Superior temporal gyrus (tissue), 1 donor: ENCODE measurements at regions not wholly inside any gene's neighbourhood (a gene's known extent, or its start where the extent isn't known, plus 50 kb on each side); places are given as distances from the start of the nearest gene placed in this dataset.
"Not testable (repeated sequence)": the region's sequence is repeated elsewhere in the genome, so short reads cannot be mapped to it uniquely, and the experiment has no call there.

Experiments
- DNase-seq: peaks from one replicate; pipeline ENCODE4 v3.0.0-alpha.2; 2016; ENCODE audit errors: extremely low spot score

DNA sequence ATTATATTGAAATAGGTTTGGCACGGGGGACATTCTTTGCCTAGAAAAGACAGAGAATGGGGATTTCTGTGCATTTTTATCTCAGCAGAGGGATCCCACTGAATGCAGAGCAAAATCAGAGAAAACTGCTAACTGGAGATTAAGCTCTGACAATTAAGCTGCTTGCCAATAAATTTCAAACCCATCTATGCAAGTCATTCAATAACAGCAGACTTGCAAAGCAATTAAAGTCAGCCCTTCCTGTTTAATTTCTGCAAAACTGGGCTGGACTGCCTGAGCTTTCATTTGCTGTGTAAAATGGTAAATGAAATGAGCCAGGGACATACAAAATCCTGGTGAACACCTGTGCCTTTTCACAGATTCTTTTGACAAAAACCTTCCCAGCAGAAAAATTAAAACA lies 1273.9 kb upstream of the CNTN5 start:
- DNase-seq = no peak

DNA sequence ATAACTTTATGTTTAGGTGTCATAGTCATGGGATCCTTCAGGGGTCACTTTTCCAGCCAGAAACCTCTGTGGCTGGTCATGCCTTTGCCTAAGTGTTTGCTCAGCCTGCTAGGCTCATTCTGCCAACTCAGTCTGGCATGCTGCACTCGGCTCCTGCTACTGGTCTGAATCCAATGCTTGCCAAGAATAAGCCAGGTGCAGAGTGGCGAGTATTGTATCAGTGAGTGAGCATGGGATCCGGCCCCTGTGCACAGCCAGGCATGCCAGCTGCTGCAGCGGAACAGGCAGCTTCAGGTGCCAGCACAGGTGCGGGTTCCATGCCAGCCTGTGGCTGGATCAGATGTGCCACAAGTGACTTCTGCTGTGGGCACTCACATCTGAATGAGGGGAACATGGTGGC lies 1269.3 kb upstream of the CNTN5 start:
- no peak for DNase-seq

DNA sequence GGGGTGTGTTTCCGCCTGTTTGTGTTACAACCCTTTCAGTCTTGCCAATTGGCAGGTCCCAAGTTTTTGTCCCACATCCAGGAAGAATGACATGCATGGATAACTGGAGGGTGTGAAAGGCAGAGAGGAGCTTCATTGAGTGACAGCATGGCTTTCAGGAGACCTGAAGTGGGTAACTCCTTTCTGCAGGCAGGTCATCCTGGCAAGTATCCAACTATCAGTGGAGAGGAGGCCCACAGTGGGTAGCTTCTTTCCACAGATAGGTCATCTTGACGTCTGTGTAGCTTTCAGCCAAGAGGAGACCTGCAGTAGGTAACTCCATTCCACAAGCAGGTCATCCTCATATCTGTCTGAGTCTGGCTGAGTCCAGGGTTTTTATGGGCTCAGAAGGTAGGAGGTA lies 1268.8 kb upstream of the CNTN5 start:
- DNase-seq = no peak

DNA sequence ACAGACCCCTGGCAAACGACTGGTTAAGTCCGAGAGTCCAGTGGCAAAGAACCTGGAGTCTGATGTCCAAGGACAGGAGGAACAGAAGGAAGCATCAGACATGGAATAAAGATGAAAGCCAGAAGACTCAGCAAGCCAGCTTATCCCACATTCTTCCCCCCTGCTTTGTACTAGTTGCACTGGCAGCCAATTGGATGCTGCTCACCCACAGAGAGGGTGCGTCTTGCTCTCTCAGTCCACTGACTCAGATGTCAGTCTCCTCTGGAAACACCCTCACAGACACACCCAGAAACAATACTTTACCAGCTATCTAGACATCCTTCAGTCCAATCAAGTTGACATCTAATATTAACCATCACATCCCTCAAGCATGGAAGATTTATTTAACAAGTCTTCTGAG lies 1265.8 kb upstream of the CNTN5 start:
- no peak for DNase-seq

DNA sequence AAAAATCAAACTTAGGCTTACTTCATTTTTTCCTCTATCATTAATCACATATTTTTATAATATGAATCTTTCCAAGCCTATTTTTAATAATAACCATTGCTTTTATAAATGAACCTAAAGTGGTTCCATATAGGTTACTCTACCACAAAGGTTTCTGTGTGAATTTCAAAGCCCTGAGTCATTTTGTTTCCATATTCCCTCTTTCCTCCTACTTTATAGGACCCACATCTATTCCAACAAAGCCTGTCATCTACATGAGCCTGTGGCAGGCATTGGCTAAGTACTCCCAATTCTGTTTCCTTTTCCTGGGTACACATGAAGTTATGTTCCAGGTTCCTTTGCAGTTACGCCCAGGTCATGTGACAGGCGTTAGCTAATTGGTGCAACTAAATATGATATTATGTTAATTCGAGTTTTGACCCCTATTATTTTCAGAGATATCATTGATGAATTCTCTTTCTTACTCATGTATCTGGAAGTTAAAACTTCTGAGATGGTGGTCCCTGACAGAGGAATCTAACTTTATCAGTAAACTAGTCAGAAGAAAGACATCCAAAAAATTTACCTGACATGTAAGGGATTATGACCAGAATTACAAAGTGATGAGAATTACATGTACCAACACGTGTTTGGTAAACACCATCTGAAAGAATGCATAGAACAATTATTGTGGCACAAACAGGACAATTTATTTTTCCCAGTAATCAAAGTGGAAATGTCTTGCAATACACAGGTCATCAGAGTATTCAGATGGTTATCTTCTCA lies 1264.0 kb upstream of the CNTN5 start:
- DNase-seq = no peak

DNA sequence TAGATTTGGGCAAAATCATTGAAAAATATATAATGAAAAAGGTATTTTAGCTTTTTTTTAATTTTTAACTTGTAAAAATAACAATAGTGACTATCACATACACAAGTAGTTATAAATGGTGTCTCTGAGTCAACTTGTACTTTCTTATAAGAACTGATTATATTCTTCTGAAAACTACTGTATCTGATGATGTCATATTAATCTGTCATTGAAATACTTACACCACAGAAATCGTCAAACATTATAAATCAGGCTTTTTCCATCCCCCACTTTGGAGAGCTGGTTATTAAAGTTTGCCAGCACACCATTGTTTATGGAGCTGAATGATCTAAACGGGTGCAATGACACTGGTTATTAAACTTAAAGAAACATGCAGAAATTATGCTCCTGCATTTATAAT lies 1259.6 kb upstream of the CNTN5 start:
- no peak for DNase-seq

DNA sequence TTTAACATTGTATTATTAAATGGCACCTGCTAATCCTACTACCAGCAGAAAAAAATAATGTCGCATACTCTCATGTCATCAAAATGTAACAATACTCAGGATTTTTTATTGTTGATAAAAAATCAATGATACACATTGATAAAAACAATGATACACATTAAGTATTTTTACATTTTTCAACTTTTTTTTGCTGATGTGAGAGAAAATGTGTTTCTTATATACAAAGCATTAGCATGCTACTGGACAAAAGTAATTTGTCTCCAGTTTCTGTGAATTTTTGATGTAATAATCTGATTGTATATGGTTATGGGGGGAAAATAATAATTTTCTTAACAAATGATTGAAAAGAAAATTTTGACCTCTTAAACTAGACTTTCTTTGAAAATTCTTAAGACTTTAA lies 1256.6 kb upstream of the CNTN5 start:
- DNase-seq = no peak

DNA sequence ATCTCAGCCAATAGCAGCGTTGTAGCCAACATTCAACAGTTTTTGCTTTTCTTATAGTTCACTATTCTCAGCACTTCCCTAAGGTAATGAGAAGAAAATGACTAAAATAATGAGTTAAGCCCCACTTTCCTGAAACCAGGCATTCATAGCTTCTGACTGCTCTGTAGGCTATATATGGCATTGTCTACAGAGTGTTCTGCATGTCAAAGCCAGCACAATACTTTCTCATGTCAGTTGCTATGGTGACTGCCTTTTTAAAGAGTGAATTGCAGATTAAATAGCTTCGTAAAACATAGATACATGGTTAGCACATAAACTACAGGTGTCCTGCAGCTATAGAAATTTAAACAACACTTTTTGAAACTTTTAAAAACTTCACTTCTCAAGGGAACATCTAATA lies 1256.1 kb upstream of the CNTN5 start:
- DNase-seq = no peak

DNA sequence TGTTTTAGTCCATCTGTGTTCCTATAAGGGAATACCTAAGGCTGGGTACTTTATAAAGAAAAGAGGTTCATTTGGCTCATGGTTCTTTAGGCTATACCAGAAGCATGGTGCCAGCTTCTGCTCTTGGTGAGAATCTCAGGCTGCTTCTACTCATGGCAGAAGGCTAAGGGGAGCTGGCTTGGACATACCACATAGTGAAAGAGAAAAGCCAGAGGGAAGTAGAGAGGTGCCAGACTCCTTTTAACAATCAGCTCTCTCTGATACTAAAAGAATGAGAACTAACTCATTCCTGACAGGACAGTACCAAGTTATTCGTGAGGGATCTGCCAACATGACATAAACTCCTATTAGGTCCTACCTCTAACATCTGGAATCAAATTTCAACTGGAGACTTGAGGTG lies 1250.2 kb upstream of the CNTN5 start:
- no peak for DNase-seq

DNA sequence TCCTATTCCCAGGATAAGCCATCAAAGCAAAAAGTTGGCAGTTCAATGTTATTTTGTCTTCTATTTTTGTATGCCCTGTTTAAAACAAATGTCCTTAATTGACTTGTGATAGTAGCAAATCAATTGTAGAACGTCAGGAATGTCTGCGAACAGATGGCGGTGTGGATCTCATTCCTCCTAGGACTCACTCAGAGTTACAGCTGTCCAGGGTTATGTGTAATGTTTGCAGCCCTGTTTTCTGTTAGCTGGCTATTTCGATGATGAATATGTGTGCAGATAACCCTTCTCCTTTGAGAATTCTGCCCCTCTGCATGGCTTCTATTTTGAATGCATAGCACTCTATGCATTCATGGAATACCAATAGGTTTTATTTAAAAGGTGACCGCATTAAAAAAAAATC lies 1248.0 kb upstream of the CNTN5 start:
- DNase-seq = no peak

DNA sequence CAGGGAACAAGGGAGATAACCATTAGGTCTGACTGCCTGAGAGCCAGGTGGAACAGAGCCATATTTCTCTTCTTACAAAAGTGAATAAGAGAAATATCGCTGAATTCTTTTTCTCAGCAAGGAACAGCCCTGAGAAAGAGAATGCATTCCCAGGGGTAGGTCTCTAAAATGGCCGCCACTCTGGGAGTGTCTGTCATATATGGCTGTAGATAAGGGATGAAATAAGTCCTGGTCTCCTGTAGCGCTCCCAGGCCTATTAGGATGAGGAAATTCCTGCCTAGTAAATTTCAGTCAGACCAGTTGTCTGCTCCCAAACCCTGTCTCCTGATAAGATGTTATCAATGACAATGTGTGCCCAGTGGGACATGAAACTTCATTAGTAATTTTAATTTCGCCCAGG lies 1236.4 kb upstream of the CNTN5 start:
- not testable (repeated sequence) for DNase-seq

DNA sequence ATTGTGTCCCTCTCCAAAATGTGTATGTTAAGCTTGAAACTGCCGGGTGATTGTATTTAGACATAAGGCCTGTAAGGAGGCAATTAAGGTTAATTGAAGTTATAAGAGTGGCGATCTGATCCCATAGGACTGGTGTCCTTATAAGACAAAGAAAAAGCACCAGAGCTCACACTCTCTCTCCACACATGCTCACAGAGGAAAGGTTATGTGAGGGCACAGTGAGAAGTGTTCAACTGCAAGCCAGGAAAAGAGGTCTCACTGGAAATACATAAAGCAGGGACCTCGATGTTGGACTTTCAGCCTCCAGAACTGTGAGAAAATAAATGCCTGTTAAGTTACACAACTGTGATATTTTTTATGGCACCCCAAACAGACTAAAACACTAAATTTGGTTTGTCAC lies 1233.8 kb upstream of the CNTN5 start:
- DNase-seq = no peak

DNA sequence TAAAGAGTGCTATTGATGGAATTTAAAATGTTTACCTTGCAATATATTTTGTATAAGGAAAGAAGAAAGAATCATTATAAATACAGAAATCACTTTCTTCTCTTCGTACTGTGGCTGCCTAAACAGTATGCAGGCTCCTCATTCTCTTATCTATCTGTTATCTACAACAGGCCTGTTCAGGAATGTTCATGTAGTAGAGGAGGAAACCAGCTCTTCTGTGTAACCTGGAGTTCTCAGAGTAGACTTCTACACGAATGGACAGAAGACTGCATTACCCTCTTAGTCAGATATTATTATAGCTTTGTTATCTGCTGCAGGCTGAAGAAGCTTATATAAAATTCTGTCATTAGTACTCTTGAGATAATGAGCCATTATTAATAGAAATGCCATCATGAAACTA lies 1225.9 kb upstream of the CNTN5 start:
- DNase-seq = no peak

DNA sequence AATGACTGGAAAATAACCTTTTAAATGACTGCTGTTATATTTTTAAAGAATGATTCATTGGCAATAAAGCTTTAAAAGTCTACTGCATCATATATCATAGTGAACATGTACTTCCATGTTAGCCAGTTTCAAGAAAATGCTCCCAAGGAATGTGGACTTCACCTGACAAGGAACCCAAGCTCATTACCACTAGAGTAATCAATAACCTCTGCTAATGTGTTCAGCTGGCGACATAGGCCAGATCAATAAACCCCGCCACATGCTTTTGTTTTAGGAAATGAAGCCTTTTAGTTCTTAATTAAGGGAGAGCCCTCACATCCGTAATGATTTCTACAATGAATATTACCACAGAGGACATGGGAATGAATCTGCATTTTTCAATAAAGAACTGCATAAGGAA lies 1219.9 kb upstream of the CNTN5 start:
- DNase-seq = no peak

DNA sequence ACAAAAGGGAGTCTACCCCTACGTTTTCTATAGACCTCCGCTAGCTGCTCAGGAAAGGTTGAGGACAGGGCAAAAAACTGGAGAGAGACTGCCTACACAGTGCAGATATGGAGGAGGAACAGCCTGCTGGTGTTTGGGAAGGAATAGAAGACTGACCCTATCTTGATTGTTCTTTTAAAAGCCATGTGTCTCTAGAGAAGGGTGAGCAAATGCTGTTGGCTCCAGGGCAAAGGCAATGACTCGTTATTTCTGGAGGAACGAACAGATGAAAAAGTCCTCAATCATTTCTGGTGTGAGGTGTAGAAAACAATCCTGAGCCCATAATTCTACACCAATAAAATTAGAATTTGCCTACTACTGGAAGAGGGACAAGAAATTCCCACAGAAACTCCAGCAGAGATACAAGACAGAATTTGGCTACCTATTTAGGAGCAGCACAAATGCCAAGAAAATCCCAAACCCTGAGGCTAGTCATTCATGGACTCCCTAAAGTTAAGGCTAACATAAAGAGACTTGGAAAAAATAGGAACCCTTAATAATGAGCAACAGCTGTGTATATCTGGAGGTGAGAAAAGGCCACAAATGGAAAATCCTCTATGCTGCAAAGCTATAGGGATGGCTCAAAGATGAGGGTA lies 1206.3 kb upstream of the CNTN5 start:
- DNase-seq = no peak

DNA sequence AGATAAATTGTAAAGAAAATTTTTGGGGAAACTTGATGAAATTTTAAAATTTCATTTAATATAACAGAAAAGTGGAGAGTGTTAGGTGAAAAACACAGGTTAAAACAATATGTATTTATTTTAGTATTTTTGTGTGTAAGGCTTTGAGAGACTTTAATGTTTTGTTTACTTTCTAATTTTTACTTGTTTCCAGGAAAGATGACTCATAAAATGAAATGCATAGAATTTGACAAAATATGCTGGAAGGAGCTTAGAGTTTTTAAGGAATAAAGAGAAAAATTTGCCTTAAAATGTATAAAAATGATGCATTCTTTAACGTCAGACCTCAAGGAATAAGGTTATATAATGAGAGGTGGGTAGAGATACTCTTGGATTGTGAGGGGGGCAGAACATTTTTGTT lies 1205.1 kb upstream of the CNTN5 start:
- no peak for DNase-seq

DNA sequence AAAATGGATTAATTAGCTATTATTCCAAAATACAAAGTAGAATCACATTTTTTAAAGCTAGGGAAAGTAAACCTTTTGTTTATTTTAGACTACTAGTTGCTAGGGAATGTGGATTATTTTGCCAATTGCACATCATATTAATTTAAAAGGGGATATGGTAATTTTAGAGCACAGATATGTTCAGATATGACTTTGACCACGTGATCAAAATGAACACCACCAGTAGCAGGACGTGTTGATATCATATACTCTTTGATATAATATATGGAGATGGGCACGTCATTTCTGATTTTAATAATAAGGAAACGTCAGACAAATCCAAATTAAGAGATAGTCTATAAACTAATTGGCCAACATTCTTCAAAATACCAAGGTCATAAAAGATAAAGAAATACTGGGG lies 1188.3 kb upstream of the CNTN5 start:
- no peak for DNase-seq

DNA sequence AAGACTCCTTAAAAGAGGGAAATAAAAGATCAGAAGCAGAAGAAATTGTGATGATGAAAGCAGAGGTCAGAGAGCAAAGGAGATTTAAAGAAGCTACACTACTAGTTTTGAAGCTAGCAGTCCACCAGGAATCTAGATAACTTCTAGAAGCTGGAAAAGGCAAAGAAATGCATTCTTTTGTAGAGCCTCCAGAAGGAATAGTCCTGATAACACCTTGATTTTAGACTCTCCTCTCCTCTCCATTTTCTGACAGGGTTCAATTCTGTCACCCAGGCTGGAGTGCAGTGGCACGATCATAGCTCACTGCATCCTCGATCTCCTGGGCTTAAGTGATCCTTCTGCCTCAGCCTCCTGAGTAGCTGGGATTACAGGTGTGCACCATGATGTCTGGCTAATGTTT lies 1187.3 kb upstream of the CNTN5 start:
- no peak for DNase-seq

DNA sequence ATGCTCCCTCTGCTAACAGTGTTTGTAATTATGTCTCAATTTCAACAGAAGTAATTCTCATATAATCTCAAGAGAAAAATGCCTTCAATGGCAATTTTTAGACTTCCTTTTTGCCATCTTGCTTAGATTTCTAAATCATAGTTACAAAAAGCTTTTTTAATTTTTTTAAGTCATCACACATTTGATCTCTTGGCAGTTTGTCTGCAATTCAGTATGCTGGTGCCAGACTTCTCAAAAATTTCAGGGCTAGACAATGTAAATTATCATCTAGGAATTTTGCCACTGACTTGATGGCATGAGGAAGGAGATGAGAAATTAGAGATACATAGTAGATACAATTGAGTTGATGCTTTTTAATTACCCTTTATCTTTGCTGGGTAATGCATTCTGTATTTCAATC lies 1176.7 kb upstream of the CNTN5 start:
- no peak for DNase-seq

DNA sequence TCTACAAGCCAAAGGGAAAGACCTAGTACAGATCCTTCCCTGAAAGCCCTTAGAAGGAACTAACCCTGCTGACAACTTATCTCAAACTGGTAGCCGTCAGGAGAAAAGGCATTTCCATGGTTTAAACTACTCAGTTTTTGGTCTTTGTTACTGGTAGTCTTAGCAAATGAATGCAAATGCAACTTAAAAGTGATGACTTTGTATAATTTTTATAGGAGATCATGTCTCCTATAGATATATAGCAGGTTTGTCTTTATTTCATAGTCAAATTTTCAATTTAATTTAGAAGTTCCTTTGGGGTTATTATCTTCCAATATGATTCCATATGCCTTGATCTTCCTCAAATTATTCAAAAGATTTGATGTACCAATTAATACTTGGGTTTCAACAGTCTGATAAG lies 1173.0 kb upstream of the CNTN5 start:
- no peak for DNase-seq

DNA sequence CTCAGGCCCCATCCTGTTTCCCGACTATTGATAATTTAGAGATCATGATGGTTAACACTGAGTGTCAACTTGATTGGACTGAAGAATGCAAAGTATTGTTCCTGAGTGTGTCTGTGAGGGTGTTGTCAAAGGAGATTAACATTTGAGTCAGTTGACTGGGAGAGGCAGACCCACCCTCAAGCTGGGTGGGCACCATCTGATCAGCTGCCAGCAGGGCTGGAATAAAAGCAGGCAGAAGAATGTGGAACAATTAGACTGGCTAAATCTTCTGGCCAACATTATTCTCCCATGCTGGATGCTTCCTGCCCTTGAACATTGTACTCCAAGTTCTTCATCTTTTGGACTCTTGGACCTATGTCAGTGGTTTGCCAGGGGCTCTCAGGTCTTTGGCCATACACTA lies 1170.0 kb upstream of the CNTN5 start:
- no peak for DNase-seq

DNA sequence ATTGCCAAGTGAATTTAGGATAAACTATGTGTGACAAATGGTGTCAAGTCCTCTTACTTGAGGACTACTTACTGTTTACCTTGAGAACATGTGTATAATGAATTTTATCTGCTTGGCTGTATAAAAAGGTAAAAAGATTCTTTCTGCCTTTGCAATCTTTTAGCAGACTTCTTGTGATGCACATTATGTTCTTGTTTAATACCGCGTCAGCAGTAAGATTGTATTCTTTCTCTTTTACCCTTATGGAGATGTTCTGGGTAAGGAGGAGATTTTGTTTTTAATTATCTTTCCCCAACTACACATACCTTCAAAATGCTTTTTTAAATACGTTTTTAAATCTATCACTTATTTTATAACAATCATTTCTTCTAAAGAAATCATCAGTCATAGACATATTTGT lies 1166.4 kb upstream of the CNTN5 start:
- DNase-seq = no peak

DNA sequence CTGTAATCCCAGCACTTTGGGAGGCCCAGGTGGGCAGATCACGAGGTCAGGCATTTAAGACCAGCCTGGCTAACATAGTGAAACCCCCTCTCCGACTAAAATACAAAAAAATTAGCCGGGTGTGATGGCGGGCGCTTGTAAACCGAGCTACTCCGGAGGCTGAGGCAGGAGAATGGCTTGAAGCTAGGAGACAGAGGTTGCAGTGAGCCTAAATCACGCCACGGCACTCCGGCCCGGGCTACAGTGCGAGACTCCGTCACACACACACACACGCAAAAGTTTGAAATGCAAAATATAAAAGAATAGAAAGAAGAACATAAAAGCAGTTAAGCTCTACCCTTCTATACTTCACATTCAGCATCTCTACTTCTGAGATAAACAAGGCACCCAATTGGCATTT lies 1165.9 kb upstream of the CNTN5 start:
- DNase-seq = no peak

DNA sequence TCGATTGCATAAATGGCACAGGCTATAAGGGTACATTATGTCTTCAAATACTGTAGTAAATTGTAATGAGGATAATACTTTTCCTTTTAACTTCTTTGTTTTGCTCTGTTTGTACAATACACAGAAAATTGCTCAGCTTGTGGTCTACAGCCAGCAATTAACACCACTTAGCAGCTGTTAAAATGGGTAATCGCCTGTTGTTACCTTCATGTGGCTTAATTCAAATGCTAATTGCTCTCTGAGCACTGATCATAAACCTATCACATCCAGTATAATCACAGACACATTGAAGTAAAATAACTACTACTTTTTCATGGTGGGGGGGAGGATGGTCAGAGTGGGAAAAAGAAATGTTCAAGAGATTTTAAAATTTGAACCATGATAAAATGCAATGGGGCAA lies 1164.1 kb upstream of the CNTN5 start:
- DNase-seq = no peak
